ENCODE measurements at regions not wholly inside any gene's neighbourhood (a gene's known extent, or its start where the extent isn't known, plus 50 kb on each side); places are given as distances from the start of the nearest gene placed in this dataset.

DNA sequence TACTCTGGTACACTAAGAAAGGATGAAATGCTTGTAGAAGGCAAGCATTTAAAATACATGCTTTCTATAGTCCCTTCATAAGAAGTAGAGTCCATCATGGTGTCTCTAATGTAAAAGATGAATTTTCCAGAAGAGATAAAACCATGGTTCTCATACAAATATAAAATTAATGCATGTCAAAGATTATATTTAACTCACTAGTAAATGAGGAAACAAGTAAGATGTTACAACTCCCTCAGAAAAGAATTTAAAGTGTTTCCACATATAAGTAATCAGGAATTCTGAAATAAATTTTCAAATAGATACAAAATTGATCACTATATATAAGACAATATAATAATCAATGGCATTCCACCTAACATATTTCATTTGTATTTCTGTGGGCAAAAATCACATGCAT is 570.3 kb upstream of the CCDC54 start:
- DNase-seq: no peak

DNA sequence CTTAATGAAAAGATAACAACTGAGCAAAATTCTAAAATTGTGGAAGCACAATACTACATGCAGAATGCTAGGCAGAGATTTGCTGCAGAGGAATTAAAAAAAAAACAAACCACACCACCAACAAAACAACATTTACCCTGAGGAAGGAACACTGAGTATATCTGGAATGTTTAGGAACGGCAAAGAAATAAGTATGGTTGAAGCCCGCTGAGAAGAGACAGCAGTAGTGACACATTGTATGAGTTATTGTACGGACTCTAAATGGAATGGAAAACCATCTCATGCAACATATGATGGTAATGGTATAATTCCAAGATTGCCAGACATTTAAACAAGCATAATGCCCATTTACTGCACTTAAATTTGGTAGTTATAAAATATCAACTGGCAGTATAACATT is 568.2 kb upstream of the CCDC54 start:
- no peak for DNase-seq

DNA sequence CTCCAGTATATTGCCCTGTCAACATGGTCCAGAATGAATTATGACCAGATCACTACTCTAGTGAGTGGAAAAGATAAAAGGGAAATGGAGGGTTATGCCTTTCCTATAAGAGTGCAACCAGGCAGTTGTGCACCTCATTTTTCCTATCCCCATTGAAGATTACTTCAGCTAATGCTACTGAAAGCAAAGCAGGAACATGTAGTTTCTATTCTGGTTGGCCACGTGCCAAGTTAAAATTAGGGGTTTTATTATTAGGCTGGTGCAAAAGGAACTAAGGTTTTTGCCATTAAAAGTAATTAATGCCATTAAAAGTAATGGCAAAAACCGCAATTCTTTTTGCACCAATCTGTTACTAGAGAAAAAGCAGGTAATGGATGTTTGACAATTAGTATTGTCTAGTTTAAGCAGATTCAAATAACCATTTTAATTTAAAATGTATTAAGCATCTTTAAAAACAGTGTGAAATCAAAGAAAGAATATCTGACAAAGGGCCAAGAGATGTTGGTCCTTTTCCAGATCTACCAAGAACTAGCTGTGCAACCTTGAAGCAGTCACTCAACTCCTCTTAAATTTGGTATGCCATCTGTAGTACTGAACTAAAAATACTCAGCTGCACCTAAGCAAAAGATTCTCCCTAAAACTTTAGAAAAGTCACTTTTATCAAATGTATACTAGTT is 567.5 kb upstream of the CCDC54 start:
- DNase-seq: no peak

DNA sequence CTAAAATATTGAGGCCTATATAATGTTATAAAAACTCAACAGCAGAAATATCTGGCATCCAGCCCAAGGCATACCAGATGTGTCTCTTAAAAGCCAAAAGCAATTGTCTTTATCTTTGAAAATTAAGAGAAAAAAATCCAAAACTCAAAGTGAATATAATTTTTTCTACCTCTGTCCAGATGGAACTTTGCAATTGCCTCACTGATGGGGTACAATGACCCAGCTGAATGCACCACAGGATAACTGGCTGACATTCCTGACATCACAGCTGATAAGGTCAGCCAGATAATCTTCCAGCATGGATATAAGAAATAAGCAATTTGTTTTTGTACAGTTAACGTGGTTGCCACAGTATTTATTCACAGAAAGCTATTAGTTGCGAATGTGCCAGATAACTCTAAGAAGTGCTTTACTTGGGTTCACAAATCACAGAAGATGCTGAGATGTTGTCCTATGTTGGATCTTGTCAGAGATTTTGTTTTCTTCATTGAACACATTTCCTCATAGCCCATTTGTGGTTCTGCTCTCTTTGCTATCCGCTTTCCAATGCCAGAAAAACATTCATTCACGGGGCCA is 566.9 kb upstream of the CCDC54 start:
- DNase-seq: no peak

DNA sequence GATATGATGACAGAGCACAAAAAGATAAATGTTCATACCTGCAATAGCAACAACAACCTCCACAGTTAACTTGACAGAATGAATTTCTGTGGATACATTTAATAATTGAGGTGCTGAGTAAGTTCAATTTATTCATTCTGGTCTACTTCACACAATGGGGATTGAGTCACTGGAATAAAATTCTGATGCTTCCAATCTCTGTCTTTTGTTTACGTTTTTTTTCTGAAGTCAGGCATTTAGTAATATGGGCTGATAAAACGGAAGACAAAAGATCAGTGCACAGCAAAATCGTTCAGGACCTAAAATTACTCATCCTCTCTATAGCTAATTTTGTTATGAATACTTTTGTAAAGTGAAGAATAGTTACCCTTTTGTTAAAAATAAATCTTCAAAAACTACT is 565.9 kb upstream of the CCDC54 start:
- DNase-seq: no peak

DNA sequence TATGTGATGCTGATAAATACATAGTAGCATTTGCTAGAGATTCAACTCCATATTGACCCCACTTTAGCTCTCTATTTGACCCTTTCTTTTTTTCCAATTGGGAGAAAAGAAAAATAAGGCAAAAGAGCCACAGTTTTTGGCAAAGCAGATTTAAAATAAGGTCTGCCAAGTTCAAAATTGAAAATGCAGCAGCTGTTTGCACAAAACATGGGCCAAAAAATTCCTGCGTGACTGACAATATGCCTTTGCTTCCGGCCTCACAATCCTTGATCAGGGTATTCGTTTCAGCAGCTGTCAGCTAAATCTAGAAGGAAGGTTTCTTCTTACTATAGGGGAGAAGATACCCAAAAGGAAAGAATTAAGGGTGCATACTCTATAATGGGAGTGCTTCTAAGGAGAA is 563.5 kb upstream of the CCDC54 start:
- no peak for DNase-seq

DNA sequence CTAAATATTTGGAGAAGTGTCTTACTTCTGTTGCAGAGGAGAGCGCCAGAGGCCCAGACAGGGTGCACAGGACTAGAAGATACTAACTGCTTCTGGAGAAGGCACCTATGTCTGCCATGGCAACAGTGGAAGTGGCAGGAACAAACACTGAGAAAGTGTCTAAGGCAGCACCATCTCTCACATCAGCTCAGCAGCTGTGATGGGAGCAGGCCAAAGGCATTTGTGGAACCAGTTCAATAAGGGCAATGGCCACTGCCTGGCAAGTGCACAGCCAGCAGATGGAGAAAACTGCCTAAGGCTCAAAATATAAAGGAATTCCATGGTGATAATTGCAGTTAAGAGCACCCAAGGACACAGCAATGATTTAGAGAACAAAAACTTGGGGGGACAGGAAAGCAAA is 563.0 kb upstream of the CCDC54 start:
- no peak for DNase-seq

DNA sequence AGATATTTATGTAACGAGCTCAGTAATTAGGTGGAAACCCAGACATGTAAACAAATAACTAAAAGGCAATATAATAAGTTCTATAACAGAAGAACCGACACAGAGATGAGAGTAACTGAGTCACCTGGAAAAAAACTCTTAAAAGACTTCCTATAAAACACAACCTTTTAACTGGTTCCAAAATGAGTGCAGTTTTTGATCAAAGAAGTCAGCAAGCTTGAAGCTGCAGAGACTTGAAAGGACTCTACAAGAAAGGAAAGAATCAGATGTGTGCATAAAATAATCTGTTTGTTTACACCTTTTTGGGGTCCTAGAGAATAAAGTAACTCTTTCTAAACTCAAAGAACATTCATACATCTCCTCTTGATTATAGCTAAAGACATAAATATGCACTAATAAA is 560.4 kb upstream of the CCDC54 start:
- no peak for DNase-seq

DNA sequence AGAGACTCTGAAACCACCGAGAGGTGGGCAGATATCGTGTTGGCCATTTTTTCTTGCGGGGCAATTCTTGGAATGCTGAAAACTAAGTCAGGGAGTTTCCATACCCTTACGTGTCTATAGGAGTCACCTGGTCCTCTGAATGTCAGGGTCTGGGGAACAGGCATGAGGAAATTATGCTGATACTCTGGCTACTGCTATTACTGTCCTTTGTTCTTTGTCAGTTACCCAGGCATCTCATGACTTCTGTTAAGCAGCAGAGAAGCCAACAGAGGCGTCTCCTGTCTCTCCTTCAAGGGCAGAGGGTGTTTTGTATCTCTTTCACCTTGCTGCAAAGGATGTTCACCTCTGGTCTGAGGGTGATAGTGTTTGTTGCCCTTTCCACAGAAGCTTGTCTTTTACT is 559.5 kb upstream of the CCDC54 start:
- DNase-seq: no peak

DNA sequence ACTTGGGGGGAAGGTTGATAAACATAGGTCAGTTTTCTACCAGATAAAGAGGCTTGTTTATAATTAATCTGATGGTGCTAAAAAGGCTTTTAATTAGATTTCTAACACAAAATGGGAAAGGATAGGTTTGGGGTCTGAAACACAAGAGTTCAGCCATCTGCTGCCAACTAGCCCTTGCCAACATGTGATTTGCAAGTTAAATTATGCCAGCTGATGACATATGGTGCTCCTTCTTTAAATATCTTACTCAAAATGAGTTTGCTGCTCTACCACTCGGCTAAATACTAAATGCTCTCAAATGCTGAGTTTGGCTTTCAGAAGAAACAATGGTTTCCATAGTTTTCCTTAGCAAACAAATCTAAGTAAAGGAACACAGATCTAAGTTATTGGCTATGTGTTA is 557.8 kb upstream of the CCDC54 start:
- DNase-seq: no peak

DNA sequence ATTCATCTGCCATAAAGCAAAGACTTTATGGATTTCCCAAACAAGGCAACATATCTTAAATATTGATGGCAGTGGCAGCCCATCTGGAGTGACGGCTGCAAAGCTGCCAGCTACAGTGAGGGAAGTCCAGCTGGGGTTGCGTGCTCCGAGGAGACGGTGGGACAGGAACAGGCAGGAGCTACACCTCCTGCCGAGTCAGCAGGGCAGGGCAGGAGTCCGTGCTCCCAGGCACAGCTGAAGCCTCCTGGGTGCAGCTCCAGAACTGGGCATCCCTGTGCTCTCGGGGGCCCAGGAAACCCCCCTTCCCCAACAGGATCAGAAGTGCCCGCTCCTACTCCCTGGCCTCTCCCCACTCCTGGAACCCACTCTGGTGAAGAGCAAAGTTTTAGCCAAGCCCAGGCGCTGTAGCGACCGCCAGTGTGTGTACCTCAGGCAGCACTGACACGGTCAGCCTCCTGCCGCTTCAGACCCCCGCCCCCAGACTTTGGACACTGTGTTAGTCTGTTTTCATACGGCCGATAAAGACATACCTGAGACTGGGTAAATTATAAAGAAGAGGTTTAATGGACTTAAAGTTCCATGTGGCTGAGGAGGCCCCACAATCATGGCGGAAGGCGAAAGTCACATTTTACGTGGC is 556.4 kb upstream of the CCDC54 start:
- no peak for DNase-seq

DNA sequence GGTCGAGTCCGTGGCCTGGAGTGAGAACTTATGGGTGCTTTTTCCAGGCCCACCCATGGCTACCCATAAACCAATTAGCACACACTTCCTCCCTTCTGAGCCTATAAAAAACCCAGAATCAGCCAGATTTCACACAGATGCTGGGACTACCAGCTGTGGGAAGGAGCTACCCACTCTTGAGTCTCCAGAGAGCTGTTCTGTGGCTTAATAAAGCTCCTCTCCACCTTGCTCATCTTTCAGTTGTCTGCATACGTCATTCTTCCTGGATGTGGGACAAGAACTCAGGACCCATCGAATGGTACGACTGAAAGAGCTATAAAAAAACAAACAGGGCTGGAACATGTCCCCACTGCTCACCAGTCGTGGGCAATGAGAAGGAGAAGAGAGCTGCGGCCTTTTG is 555.4 kb upstream of the CCDC54 start:
- DNase-seq: no peak

DNA sequence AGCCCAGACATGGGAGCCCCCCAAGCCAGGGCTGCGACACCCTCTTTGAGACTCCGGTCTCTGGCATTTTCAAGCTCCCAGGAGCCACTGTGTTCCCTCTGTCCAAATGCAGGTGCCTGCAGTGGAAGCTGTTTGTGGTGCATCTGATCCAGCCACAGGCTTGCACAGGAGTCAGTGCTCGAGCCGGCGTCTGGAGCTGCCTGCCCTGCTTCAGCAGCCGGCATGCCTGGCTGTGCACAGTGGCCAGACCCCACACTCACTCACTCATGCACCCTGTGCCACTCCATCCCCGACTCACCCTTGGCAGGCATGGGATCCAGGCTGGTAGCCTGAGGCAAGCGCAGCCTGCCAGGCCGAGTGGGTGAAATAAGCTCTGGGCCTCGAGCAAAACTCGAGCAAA is 555.0 kb upstream of the CCDC54 start:
- no peak for DNase-seq

DNA sequence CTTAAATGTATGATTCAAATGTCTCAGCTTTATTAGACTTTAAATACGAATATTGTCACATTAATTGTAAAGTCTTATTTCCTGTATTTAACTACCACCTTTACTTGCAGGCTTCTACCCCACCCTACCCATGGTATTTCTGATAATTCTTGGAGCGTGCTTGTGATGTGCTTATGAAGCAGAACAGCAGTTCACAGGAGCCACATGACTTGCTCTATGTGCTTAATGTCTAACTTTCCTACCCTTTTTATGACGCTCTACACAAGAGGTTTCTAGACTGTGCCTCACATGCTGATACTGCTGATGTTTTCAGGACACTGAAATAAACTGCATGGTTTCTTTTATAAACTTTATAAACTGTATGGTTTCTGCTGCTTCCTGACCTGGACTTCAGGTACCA is 553.5 kb upstream of the CCDC54 start:
- no peak for DNase-seq

DNA sequence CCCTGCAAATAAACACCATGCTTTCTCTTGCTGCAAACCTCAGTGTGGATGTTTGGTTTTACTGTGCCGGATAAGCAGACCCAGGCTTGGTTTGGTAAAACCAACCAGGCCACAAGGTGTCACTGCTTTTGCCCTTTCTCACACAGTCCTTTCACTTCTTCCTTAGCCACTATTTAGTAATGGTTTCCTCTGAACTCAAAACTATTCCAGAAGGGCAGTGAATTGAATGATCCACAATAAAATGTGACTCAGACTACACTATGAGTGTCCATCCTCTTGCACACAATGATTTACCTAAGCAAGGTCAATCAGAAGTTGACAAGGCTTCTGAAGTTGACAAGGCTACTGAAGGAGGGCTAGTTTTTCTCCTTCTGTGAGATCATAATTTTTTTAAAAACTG is 552.4 kb upstream of the CCDC54 start:
- no peak for DNase-seq

DNA sequence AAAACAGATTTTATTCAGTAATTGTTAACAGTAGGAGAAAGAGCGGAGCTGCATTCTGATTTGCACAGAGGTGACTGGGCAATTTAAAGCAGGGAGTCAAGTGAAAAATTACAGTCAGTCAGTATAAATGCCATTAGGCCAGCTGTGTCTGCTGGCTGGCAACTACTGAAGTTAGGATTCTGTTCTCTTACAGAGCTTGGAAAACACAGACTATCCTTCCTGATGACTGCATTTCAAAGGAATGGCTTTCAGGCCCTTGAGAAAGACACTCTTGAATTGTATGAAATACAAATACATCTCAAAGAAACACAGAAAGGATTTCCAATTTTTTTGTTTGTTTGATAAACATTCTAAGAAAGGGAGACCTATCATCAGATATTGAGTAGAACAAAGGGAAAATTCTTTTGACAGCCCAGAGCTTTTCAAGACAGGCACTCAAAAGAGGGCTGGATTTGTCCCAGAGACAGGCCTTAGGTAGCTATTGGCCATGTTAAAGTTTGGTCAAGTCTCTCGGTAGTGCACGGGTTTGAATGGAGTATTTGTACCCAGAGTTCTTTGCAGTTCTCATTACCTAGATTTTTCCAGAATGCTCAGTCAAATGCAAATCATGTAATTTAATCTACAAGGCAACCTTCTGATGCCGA is 551.2 kb upstream of the CCDC54 start:
- no peak for DNase-seq

DNA sequence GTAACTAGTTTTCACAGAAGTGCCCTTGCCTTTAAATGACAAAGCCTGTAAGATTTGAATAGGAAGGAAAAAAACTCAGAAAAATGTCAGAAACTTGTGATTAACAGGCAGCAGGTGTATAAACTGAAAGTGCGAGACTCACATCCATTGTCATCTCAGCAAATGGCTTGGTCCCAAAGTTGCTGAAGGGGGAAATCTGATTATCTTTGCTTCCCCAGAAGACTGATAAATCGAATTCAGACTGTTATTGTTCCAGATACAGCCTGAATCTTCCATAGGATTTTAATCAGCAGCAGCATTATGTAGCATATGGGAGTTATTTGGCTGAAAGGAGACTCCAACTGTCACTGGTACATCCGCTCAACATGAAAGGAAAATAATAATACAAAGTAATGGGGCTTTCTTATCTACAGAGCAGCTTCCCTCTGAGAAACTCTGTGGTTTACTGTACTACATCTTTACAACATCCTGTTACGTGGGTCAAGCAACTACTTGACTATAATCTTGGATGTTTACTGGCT is 550.4 kb upstream of the CCDC54 start:
- no peak for DNase-seq

DNA sequence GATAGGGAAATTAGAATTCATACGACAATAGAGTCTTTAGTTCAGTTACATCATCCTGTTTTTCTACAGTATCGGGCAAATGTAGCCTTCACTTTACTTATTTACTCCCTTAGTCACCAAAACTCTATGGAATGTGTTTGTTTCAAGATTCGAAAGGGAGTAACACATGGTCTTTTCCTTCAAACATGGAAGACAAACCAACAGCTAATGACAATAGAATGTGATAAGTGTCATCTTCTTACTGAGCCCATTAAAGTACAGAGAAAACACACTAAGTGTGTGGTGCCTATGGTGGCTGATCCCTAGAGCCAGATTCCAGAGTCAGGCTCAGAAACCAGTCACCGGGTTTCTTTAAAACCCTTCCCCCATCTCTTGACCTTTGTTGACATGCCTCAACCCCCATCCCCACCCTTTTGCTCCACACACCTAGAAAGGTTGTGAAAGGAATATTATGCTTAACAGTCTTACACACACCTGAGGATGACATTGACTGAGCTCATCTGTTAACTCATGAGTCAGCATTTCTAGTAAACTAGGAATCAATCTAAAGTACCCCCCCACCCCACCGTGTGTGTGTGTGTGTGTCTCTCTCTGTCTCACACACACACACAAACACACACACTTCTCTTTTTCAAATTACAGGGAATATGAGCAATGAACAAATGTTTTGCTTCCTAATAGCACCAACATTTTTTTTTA is 549.6 kb upstream of the CCDC54 start:
- no peak for DNase-seq

DNA sequence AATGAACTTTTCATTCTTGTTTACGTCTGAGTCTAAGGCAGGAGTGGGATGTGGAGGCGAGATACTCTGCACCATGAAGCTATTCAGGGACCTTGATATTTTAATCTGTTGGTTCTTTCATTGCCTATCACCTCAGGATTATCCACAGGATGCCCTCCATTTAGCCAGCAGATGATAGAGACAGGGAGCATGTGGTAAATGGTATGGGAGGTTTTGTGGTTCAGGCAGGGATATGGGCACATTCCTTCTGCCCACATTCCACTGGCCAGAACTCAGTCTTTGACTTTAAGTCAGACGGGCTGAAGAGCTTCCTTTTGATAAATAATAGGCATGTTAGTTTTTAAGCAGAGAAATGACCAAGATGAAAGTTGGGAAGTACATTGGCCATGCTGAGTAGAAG is 548.0 kb upstream of the CCDC54 start:
- DNase-seq: no peak

DNA sequence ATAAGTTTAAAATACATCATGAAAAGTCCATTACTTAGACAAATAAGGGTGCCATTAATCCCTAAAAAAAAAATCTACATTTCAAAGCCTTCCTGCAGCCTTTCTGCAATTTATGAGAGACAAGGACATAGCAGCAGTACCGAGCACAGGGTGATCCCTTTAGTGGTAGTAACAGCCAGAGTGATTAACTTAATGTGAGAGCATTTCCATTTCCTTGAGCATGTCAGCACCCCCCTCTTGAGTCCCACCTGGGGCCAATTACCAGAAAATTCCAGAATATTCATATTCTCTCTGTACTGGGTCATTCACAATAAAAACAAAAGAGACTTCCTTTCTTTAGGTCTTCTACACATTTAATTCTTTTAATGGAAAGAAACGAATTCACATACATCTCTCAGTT is 546.9 kb upstream of the CCDC54 start:
- no peak for DNase-seq

DNA sequence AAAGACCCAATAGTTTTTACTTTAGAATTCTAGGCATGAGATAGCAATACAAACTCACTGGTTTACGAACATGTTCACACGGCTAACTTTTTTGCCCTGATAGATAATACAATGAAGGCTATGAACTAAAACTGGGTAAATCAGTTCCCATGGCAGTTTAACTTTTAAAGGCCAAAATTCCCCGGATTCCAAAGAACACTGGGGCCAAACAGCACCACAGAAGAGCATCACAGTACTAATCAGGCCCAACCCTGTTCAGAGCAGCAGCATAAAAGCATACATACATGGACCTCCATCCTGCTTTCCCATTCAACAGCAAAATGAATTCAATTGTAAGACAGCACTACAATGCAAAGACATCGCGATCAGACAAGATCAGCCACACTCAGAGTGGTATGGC is 540.3 kb upstream of the CCDC54 start:
- no peak for DNase-seq

DNA sequence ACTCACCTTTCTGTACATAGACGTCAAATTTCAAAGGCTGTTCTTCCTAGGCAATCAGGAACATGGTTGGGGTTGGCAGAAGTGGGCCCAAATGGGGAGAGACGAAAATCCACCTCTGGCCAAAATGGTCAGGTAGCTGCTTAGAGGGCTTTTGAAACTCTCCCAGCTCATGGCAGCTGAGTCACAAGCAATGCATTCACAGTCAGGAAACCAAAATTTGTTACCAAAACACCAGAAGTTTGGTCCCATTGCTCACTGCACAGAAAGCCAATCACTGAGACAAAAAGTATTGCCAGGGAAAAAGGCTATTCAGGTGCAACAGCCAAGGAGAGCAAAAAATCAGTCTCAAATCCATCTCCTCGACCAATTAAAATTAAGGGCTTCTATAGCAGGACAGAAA is 539.6 kb upstream of the CCDC54 start:
- no peak for DNase-seq

DNA sequence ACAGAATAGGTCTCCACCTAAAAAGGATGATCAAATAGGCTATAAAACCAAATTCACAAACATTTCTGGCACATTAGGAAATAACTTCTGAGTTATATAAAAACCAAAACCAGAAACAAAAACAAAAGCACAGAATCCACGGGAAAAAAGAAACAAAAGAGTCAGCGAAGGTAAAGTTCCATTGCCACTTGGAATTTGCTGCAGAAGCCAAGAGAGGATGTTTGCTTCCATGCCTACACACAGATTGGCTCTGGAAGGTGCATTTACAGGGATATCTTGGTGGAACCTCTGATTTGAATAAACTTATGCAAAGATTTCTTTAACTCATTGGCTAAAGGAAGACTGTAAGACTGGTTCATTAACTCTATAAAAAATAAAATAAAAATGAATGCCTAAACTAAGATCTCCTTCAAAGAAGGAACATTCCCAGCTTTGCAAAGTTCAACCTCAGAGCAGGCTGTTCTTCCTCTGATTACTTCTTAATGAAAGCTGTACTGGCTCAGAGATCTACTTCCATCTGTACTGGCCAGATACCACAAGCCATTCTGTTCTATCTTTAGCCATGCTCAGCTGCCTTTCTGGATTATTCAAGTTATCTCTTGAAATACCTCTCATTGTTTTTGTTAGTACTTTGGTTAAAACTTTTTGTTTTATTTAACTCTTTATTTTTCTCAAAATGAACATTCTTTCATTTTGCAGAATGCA is 537.5 kb upstream of the CCDC54 start:
- DNase-seq: no peak
